GM21390 (cell line): ENCODE measurements at regions not wholly inside any gene's neighbourhood (a gene's known extent, or its start where the extent isn't known, plus 50 kb on each side); places are given as distances from the start of the nearest gene placed in this dataset.

ENCODE experiments used
- ATAC-seq: cut with Tn5 transposase; IDR thresholded peaks from one replicate; pipeline ENCODE4 v1.9.1; 2021; ENCODE audit not compliant: unreplicated experiment

DNA sequence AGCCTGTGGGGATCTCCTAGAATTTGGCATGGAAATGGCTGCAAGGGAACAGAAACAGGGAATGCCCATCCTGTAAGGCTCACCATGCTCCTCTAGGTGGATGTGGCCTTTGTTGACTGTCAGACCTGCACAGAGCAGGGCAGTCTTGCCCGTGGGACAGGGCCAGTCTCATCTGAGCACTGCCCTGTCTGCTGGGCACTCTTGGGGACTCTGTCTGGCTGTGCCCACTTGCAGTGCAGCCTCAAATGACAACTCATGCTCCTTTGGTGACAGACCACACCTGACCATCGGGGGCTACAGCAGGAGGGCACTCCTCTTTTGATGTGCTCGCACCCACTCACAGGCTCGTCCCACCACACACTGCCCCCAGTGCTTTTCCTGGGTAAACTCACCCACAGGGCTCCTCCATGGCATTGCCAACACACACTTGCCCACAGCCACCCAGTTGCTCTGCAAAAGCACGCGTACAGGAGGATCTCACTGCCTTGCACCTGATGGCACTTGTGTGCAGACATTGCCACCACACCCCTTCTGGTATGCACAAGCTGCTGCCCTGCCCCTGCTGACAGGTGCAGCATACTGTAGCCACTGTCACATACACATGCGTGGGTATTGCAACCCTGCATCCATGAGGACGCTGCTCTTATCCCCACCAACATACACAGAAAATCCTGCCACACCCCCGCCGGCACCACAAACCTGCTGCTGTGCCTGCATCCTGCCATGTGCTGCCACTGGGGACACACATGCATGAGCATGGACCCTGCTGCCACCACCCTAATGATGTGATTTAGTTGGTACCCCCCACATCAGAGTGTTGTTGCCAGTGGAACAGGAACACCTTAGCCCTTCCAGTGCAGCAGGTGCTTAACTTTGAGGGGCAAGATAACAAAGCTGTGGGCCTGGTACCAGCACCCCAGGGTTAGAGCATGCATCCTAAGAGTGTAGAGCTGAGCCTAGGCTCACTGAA is 100.1 kb upstream of the ARHGEF9 start:
- no peak for ATAC-seq

- ATAC-seq: no peak
Measured at GRCh38 chrX:63869506-63869905, 84.5 kb upstream of the ARHGEF9 start.

GRCh38 chrX:63855896-63856295 is 70.9 kb upstream of the ARHGEF9 start:
- no peak for ATAC-seq

DNA sequence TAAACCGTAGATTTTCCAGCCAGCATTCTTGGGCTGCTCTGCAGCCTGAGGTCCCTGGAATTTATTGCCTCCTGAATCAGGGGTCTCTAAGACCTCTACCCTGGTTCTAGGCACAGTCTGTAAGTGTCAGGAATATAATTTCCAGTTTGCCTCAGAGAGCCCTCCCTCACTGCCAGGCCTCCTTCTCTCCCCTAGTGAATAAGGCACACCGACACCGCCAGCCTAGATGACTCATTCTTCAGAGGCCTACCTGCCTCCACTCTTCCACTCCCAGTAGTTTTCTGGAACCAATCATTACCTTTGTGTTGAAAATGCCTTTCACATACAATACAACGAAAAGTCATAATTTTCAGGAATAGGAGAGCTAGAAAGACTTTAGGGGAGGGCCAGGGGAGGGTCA is 50.3 kb upstream of the ARHGEF9 start:
- ATAC-seq: no peak
